ENCODE measurements at regions not wholly inside any gene's neighbourhood (a gene's known extent, or its start where the extent isn't known, plus 50 kb on each side); places are given as distances from the start of the nearest gene placed in this dataset.

- no peak for TF ChIP-seq MAX (IDR thresholded peaks at IDR 0.05)
- no peak for TF ChIP-seq EP300 (IDR thresholded peaks at IDR 0.05; ENCODE audit: borderline replicate concordance)
- TF ChIP-seq REST (IDR thresholded peaks at IDR 0.05; ENCODE audit: low read depth): no peak
- TF ChIP-seq YY1 (IDR thresholded peaks at IDR 0.05; ENCODE audit: low read depth): no peak
- TF ChIP-seq ZBTB7A (IDR thresholded peaks at IDR 0.05; ENCODE audit: low read depth): no peak
- TF ChIP-seq NFIC (IDR thresholded peaks at IDR 0.05): no peak
Measured at GRCh38 chr16:31636433-31636832, 108.7 kb downstream of the AHSP start.

Data from Ishikawa (cell line).